Right renal pelvis (tissue), 4 donors: ENCODE measurements at regions not wholly inside any gene's neighbourhood (a gene's known extent, or its start where the extent isn't known, plus 50 kb on each side); places are given as distances from the start of the nearest gene placed in this dataset.

ENCODE experiments used
- DNase-seq, 4 donors: peaks; one replicate each; pipeline ENCODE4 v3.0.0-alpha.2; 2013; ENCODE audit warnings: low read depth in 4 of 4, low spot score in 3 of 4, missing footprints in 1 of 4

- no peak for DNase-seq
Measured at GRCh38 chr1:170310014-170310405, 164.3 kb downstream of the NTMT2 start.

GRCh38 chr1:170310951-170311350 lies 165.2 kb downstream of the NTMT2 start:
- no peak for DNase-seq

GRCh38 chr1:170313306-170313705 lies 167.5 kb downstream of the NTMT2 start:
- DNase-seq, result no peak

- DNase-seq, result no peak
Measured at GRCh38 chr1:170316270-170316669, 170.5 kb downstream of the NTMT2 start.

GRCh38 chr1:170318141-170318540 lies 172.4 kb downstream of the NTMT2 start:
- no peak for DNase-seq

GRCh38 chr1:170318736-170319135 lies 173.0 kb downstream of the NTMT2 start:
- DNase-seq, result no peak

- DNase-seq, result no peak
Measured at GRCh38 chr1:170321113-170321512, 175.4 kb downstream of the NTMT2 start.

GRCh38 chr1:170326186-170326585 lies 180.4 kb downstream of the NTMT2 start:
- DNase-seq, result no peak

- no peak for DNase-seq
Measured at GRCh38 chr1:170332801-170333200, 187.0 kb downstream of the NTMT2 start.

GRCh38 chr1:170337413-170337994 lies 191.7 kb downstream of the NTMT2 start:
- no peak for DNase-seq

- no peak for DNase-seq
Measured at GRCh38 chr1:170339534-170339933, 192.4 kb upstream of the GORAB start.

- DNase-seq, result no peak
Measured at GRCh38 chr1:170340308-170340707, 191.7 kb upstream of the GORAB start.

GRCh38 chr1:170351366-170351946 lies 180.5 kb upstream of the GORAB start:
- DNase-seq, result no peak

GRCh38 chr1:170354246-170354645 lies 177.7 kb upstream of the GORAB start:
- DNase-seq, result no peak

GRCh38 chr1:170354690-170355089 lies 177.3 kb upstream of the GORAB start:
- no peak for DNase-seq

- no peak for DNase-seq
Measured at GRCh38 chr1:170355267-170355801, 176.6 kb upstream of the GORAB start.

GRCh38 chr1:170356585-170356984 lies 175.4 kb upstream of the GORAB start:
- DNase-seq, result no peak

GRCh38 chr1:170357750-170358149 lies 174.2 kb upstream of the GORAB start:
- no peak for DNase-seq

GRCh38 chr1:170360601-170361000 lies 171.4 kb upstream of the GORAB start:
- DNase-seq, result no peak

GRCh38 chr1:170365331-170365730 lies 166.6 kb upstream of the GORAB start:
- DNase-seq, result no peak

GRCh38 chr1:170366980-170367379 lies 165.0 kb upstream of the GORAB start:
- DNase-seq, result no peak

GRCh38 chr1:170367615-170368014 lies 164.4 kb upstream of the GORAB start:
- DNase-seq, result no peak

- no peak for DNase-seq
Measured at GRCh38 chr1:170369000-170369399, 163.0 kb upstream of the GORAB start.
